ENCODE measurements at regions not wholly inside any gene's neighbourhood (a gene's known extent, or its start where the extent isn't known, plus 50 kb on each side); places are given as distances from the start of the nearest gene placed in this dataset.
"Not testable (repeated sequence)": the region's sequence is repeated elsewhere in the genome, so short reads cannot be mapped to it uniquely, and the experiment has no call there.

DNA sequence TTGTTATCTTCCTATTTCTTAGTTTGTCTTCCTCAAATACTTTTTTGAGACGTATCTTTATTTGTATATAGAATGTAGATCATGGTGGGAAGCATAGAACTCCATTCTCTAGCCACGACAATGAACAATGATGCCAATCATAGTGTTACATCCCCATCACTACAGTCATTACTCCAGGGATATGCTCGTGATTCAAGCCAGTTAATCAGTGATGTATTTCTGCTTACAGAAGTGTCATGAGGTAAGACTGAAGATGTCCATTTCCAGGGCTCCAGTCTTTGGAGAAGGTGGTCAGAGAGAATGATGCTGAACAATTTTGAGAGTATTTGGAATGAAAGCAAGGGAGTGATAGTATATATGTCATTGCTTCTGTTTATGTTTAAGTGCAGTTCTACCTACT lies 777.2 kb upstream of the TMEFF2 start:
- DNase-seq = no peak

DNA sequence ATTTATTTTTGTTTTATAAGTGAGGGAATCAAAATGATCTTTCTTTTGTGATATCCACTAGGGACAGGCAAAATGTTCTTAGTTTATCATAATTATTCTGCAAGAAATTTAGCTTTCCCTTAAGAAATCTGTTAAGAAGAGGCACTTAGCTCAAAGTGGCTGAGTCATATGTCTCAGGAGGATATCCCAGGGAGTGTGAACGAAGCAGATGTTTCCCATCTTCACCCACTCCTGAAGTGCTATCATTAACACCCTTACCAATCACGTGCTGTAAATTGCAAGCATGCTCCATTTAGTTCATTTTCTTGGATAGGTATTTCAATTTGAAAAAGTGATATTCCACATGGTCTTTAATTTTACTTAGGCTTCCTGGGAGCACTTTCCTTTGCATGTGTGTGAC lies 774.3 kb upstream of the TMEFF2 start:
- no peak for DNase-seq

DNA sequence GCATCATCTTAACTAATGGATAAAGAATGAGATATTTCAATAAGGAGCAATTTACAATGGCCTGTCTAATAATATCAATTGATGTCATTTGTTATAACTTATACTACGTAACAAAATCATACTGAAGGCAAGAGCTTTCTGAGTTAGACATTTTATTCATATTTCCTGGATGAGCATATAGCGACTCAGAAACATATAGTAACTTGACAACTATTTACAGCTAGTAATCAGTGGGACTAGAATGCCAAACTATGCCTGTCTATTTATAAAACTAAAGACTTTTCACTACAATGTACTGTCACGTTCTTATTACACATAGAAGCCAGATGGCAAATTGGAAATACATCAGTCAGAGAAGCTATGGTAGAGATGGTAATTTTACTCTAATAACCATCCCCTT lies 766.2 kb upstream of the TMEFF2 start:
- DNase-seq = no peak

DNA sequence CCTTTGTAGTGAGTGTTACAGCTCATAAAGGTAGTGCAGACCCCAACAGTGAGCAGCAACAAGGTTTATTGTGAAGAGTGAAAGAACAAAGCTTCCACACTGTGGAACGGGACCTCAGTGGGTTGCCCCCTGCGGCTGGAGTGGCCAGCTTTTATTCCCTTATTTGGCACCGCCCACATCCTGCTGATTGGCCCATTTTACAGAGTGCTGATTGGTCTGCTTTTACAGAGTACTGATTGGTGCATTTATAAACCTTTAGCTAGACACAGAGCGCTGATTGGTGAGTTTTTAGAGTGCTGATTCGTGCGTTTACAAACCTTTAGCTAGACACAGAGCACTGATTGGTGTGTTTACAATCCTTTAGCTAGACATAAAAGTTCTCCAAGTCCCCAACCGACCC lies 763.9 kb upstream of the TMEFF2 start:
- DNase-seq = not testable (repeated sequence)

DNA sequence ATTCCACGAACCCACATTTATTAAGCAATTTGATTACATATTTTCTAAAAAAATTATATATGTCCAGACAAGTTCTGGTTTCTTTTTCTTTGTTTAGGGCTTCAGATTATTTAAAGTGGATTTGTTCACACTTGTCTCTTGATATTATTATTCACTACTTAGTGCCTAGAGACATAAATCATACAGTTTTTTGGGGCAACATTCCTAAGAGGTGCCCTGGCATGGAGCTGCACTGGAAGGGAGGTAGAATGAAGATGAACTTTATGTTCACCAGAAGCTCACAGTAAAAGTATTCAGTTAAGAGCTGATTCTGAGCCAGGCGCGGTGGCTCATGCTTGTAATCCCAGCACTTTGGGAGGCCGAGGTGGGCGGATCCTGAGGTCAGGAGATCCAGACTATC lies 762.7 kb upstream of the TMEFF2 start:
- DNase-seq = no peak

DNA sequence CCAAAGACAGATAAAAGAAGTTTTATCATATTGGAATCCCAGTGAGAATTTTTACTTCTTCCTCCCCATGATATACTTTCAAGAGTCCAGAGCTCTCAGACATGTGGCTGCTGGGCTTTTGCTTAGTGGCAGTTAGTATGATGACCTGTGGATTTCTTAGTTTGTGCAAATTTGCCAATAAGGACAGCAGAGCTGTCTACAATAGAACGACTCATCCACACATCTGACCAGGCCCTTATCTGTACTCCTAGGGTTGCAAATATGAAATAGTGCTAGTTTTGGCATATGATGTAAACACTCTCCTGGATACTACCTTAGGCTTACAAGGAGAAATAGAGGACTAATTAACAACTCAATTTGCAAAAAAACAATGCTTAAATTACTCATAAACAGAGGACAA lies 758.4 kb upstream of the TMEFF2 start:
- DNase-seq = no peak

DNA sequence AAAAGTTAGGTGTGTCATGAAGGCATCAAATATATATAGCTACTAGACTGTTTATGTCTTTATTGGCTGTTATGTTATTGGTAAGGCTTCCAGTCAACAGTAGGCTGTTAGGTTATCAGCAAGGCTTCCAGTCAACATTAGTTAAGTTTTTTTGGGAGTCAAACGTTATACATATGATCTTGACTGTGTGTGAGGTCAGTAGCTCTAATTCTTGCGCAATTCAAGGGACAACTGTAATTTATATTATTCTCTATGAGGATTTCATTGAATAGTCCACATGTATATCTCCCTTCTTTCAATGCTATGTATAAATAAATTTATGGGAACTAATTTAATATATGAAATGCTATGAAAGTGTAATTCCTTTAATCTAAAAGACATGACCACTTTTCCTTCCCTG lies 757.5 kb upstream of the TMEFF2 start:
- DNase-seq = no peak

DNA sequence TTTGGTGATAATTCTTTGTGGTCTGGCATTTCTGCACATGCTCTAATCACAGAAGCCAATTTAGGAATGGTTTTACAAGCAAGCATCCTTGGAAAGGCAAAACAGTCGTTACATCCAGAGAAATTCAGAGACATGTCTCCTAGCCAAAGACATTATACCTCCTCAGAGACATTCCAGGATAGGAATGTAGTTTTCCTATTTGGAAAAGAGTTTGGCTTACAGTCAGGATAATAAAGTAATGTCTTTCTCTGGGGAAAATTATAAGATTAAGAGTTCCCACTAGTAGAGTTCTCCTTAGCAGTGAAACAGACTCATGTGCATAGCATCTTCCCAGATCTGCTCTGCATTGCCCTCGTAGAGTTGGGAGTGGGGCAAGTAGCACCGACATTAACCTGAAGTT lies 753.6 kb upstream of the TMEFF2 start:
- DNase-seq = no peak

DNA sequence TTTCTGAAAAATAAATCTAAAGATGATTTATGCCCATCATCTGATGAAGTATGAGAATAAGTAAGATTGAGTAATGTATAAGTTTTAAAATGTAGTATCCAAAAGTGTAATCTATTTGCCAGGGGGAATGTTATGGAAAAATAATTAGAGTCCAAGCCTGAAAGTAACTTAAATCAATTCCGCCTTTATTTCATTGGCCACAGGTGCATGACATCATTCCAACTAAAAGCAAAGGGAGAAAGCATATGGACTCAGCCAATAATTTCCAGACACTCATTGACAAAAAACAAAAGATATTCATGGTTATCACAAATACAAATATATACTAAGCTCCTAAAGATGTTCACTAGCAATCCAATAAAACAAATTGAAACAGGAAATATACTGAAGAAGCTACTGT lies 752.6 kb upstream of the TMEFF2 start:
- no peak for DNase-seq

DNA sequence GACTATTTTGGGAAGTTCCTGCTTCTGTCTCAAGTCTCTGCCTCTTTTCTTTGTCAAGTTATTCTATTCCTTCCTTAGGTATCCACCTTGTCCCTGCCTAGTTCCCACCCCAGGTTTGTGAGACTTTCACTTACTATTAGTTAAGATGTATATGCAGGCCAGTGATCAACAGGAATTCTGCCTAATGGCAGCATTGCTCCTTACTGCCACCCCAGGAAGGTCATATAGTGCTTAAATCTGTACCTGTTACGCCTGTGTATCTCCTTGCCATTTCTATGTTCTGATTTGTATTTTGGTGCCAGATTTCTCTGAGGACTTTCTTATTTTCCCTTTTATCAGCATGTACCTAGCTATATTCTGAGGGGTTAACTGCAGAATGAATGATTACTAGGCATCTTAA lies 746.0 kb upstream of the TMEFF2 start:
- DNase-seq = no peak

DNA sequence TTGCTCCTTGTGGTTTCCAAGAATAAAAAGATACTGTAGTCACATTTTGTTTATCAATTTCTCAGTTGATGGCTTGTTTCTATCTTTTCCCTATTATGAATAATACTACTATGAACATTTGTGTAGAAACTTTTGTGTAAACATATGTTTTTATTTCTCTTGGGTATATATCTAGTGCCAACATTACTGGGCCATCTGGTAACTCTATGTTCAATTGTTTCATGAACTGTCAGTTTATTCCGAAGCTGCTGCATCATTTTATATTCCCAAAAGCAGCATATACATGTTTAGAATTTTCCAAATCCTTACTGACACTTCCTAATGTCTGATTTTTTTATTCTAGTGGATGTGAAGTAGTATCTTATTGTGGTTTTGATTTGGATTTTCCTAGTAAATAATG lies 737.6 kb upstream of the TMEFF2 start:
- DNase-seq = no peak

DNA sequence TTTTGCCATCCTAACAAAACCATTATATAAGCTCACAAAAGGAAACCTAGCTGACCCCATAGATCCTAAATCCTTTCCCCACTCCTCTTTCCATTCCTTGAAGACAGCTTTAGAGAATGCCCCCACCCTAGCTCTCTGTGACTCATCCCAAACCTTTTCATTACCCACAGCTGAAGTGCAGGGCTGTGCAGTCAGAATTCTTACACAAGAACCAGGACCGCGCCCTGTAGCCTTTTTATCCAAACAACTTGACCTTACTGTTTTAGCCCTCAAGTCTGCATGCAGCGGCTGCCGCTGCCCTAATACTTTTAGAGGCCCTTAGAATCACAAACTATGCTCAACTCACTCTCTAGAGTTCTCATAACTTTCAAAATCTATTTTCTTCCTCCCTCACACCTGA lies 726.9 kb upstream of the TMEFF2 start:
- not testable (repeated sequence) for DNase-seq

DNA sequence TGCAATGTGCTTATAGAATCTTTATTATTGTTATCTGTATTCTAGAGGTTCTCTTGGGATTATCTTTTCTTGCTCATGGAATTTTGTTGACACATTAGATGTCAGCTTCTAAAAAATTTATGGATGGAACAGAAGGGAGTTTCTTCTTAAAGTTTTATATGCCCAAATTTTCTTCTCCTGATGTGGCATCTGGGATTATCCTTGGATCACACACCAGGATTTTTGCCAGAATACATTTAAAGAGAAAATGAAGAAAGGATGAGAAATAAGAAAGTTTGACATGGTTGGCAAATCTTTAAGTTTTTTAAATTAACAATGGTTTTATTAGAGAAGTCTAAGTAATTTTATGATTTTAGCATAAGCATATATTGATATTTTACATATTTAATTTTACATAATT lies 706.7 kb upstream of the TMEFF2 start:
- no peak for DNase-seq

DNA sequence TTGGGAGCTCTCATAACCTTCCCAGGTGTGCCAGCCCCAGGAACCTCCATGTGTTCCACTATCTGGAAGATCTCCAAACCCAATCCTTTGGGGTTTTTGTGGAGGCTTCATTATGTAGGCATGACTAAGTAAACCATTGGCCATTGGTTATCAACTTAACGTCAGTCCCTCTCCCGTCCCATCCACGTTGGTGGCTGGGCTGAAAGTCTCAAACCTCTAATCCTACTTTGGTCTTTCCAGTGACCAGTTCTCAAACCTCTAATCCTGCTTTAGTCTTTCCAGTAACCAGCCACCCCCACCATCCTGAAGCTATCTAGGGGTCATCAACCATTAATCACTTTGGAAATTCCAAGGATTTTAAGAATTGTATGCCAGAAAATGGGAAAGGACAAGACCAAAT lies 704.7 kb upstream of the TMEFF2 start:
- DNase-seq = no peak

DNA sequence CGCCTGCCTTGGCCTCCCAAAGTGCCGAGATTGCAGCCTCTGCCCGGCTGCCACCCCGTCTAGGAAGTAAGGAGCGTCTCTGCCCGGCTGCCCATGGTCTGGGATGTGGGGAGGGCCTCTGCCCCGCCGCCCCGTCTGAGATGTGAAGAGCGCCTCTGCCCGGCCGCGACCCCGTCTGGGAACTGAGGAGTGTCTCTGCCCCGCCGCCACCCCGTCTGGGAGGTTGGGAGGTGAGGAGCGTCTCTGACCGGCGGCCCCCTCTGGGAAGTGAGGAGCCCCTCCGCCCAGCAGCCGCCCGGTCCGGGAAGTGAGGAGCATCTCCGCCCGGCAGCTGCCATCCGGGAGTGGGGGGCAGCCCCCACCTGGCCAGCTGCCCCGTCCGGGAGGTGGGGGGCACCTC lies 699.2 kb upstream of the TMEFF2 start:
- DNase-seq = not testable (repeated sequence)

DNA sequence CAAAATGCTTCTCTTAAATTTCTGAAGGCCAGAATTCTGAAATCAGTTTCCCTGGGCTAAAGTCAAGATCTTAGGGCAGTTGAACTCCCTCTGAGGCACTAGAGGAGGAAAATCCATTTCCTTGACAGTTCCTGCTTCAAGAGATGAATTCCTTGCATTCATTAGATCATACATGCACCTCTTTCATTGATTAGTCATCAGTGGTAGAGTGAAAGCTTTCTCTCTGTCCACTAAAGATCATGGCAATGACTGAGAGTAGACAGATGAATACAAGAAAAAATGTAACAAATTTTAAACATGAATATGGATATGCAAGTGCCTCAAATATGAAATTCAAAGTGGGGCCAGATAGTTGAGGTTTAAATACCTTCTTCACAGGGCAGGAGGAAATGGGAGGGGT lies 693.4 kb upstream of the TMEFF2 start:
- DNase-seq = no peak

DNA sequence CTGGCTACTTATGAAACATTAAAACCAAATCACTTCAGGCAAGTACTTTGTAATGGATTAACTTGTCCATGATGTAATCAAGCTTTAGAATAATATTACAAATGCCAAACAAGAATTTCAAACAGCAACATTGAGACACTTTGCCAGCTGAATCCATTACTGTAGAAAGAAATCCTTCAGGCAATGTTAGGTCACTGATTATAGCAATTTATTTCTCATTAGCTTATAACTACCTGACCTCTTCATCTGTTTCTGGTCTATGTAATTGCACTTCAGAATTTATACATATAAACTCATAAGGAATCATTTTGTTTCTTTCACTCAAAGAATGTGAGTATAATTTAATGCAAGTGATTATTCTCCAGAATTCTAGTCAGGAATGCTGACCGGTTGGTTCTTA lies 692.6 kb upstream of the TMEFF2 start:
- DNase-seq = no peak

DNA sequence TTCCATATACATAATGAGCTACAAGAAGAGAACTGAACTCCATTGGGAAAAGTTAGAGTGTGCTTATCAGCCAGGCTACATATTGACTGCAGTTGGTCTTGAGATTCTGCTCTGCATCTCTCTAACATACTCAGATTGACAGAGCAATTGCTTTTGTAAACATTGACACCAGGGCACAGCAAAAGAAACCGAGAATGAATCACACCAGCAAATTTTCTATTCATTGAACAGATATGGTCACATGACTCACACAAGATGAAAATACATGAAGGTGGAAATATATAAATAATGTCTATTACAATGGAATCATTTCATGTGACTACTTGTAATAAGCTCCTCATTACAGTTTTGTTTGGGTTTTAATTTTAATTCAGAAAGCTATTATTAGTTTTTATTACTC lies 691.9 kb upstream of the TMEFF2 start:
- no peak for DNase-seq

DNA sequence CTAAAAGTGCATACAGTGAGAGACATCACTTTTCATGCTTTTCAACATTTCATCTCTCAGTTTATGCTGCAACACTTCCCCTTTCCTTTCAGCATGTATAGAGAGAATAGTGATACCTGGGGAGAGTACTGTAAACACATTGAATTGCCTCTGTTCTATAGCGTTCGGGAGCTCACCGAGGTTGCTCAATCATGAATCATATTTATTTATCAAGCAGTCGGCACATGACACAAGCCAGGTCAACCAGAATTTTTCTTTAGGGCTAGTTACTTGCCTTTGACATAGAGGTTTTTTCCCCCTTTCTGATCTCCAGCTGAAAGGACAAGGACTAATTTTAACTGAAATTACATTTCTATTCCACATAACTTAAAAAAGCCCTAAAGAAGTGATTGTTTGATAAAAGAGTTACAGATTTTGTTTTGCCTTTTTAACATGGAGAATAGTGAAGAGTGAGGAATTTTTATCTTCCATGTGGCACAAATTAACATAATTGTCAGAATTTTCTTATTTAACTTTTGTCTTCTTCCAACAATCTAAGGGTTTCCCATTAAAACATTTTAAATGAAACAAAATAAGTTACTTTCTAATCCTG lies 690.9 kb upstream of the TMEFF2 start:
- no peak for DNase-seq

DNA sequence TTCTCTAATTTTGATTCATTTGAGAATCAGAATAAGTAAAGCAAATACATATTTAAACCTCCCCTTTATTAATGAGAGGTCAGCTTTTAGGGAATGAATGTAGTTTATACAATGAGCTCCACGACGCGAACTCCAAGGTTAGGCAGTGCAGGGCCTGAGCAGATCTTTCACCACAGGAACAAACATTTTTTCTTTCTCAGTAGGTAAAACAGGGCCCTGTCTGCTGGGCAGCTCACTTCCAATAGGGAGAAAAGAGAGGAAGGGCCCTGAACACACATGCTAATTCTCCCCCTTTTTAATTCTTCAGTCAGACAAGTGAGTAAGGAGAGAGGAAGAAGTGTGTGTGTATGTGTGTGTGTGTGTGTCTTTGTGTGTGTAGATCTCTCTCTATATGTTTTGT lies 682.4 kb upstream of the TMEFF2 start:
- DNase-seq = no peak

DNA sequence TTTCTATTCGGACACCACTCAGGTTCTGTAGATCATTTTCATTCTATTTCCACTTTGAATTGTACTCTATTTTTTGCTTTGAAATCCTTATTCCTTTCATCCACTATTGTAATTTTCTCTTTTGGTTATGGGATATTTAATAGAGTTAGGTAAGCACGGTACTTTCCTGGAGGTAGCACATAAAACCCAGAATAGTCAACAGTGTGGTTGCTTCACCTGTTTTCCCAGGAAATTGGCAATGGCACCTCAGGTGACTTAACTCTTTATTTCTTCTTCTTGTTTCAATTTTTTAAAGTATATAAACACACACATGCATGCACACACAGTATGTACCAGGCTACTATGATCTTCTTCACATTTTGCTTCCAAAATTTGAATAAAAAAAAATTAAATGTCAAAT lies 682.0 kb upstream of the TMEFF2 start:
- no peak for DNase-seq

DNA sequence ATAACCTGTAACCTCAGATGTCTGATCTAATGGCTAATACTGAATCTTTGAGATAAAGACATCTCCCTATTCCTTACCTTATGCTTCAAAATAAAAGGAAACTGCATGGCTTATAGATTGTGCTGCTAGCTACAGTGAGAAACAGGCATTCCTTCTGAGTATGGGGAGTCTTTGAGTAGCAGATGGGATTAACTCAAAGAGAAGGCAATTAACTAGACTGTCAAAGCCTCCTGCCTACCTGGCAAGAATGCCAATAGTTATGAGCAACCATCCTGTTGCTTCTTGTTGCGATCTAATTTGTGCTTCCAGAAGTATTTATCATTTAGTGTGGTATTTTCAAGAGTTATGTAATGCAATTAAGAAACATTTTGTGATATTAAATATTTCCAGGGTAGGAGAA lies 660.0 kb upstream of the TMEFF2 start:
- DNase-seq = no peak

DNA sequence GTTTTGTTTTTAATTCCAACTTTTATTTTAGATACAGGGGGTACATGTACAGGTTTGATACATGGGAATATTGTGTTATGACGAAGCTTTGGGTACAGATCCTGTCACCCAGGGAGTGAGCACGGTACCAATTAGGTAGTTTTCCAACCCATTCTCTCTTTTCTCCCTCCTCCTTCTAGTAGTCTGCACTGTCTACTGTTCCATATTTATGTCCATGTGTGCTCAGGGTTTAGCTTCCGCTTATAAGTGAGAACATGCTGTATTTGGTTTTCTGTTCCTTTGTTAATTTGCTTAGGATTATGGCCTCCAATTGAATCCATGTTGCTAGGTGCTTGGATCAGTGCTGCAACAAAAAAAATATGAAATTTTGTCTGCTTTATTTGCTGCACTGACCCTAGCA lies 659.3 kb upstream of the TMEFF2 start:
- no peak for DNase-seq

DNA sequence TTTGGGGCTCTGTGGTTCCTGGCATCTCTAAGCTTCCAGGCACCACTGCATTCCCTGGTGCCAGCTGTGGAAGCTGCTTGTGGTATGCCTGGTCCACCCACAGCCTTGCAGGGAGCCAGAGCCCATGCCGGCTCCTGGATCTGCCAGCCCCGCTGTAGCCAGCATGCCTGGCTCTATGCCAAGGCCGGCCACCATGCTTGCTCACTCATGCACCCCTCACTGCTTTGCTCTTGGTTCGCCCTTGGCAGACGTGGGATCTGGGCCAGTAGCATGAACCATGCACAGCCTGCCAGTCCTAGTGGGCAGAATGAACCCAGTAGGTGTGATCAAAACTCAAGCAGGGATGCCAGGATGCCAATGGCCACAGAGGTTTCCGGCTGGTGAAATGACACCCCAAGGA lies 634.2 kb upstream of the TMEFF2 start:
- no peak for DNase-seq

DNA sequence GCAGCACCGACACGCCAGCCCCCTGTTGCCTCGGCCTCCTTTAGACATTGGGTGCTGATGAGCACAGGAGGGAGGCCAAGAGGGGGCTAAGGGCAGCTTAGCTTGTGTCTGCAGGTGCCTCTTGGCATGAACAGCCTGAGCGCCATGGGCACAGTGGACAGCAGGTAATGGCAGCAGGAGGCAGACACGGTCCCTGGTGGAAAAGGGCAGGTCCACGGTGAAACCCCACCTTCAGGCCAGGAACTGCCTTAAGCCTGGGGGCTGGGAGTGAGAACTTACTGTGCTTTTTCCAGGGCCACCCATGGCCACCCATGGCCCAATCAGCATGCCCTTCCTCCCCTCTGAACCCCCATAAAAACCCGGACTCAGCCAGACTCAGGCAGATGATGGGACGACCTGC lies 633.4 kb upstream of the TMEFF2 start:
- no peak for DNase-seq

DNA sequence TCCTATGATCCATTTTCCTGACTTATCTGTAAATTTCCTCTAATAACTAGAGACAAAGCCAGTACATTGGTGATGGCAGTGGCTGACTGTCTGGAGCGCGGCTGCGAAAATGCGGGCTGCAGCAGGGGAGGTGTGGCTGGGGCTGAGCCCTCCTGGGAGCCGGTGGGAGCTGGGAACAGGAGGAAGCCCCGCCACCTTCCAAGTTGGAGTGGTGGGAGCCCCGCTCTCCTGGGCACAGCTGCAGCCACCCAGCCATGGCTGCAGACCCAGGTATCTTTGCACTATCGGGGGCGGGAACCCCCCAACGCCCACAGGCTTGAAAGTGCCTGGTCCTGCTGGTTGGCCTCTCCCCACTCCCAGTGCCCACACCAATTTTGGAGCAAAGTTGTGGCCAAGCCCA lies 633.0 kb upstream of the TMEFF2 start:
- no peak for DNase-seq

Measured in central memory CD4-positive, alpha-beta T cell (primary cell).